Activated CD4-positive, alpha-beta T cell treated with anti-CD3 and anti-CD28 coated beads, Interleukin-2, Interleukin-6, amounts not matched to agents 100 ng/mL and 50 ng/mL, durations not matched to agents 16 hours and 8 hours (primary cell): ENCODE measurements at regions not wholly inside any gene's neighbourhood (a gene's known extent, or its start where the extent isn't known, plus 50 kb on each side); places are given as distances from the start of the nearest gene placed in this dataset.
"Not testable (repeated sequence)": the region's sequence is repeated elsewhere in the genome, so short reads cannot be mapped to it uniquely, and the experiment has no call there.

Source experiments
- DNase-seq: peaks from one replicate; pipeline ENCODE4 v3.0.0-alpha.2; 2020

- DNase-seq = no peak
These were observed 54.9 kb upstream of the ZNF678 start for GRCh38 chr1:227508431-227508830.

GRCh38 chr1:227506490-227507393, 56.6 kb upstream of the ZNF678 start:
- not testable (repeated sequence) for DNase-seq

GRCh38 chr1:227496045-227496444, 67.3 kb upstream of the ZNF678 start:
- not testable (repeated sequence) for DNase-seq

- not testable (repeated sequence) for DNase-seq
These were observed 69.3 kb upstream of the ZNF678 start for GRCh38 chr1:227493863-227494551.

GRCh38 chr1:227490478-227490877, 72.9 kb upstream of the ZNF678 start:
- DNase-seq = no peak

- no peak for DNase-seq
These were observed 73.4 kb upstream of the ZNF678 start for GRCh38 chr1:227490001-227490400.

GRCh38 chr1:227489572-227489971, 73.8 kb upstream of the ZNF678 start:
- no peak for DNase-seq

GRCh38 chr1:227487606-227488005, 75.8 kb upstream of the ZNF678 start:
- DNase-seq = no peak

- no peak for DNase-seq
These were observed 76.8 kb upstream of the ZNF678 start for GRCh38 chr1:227486559-227486958.

GRCh38 chr1:227482023-227482299, 81.4 kb upstream of the ZNF678 start:
- DNase-seq = no peak

GRCh38 chr1:227474072-227474471, 89.3 kb upstream of the ZNF678 start:
- not testable (repeated sequence) for DNase-seq

- no peak for DNase-seq
These were observed 90.6 kb upstream of the ZNF678 start for GRCh38 chr1:227472772-227473171.

GRCh38 chr1:227470688-227471087, 92.7 kb upstream of the ZNF678 start:
- no peak for DNase-seq

GRCh38 chr1:227469708-227470107, 93.6 kb upstream of the ZNF678 start:
- DNase-seq = no peak

GRCh38 chr1:227466039-227466645, 97.2 kb upstream of the ZNF678 start:
- DNase-seq = no peak

GRCh38 chr1:227465256-227465655, 98.1 kb upstream of the ZNF678 start:
- DNase-seq = no peak

- DNase-seq = no peak
These were observed 103.4 kb upstream of the ZNF678 start for GRCh38 chr1:227459977-227460376.

- no peak for DNase-seq
These were observed 104.0 kb upstream of the ZNF678 start for GRCh38 chr1:227459326-227459841.

- DNase-seq = no peak
These were observed 108.7 kb upstream of the ZNF678 start for GRCh38 chr1:227454686-227455085.

- DNase-seq = no peak
These were observed 109.6 kb upstream of the ZNF678 start for GRCh38 chr1:227453631-227454355.

GRCh38 chr1:227451954-227452353, 111.4 kb upstream of the ZNF678 start:
- no peak for DNase-seq

GRCh38 chr1:227451057-227451456, 112.3 kb upstream of the ZNF678 start:
- DNase-seq = no peak

GRCh38 chr1:227450489-227450888, 112.9 kb upstream of the ZNF678 start:
- DNase-seq = no peak
